Testis (tissue), 2 donors: ENCODE measurements at regions not wholly inside any gene's neighbourhood (a gene's known extent, or its start where the extent isn't known, plus 50 kb on each side); places are given as distances from the start of the nearest gene placed in this dataset.

Experiments
- DNase-seq: peaks from one replicate; pipeline ENCODE4 v3.0.0-alpha.2; 2019
- H3K27ac ChIP-seq, 2 donors: fragments of 200-600 bp; sonication (generic); one replicate each; pipeline ENCODE4 v1.5.1; 2019
- H3K27me3 ChIP-seq: fragments of 200-600 bp; sonication (generic); one replicate; pipeline ENCODE4 v1.5.1; 2019
- H3K36me3 ChIP-seq: fragments of 200-600 bp; sonication (generic); one replicate; pipeline ENCODE4 v1.5.1; 2017; ENCODE audit warnings: low read depth; ENCODE audit errors: missing control alignments
- H3K4me1 ChIP-seq: fragments of 200-600 bp; sonication (generic); one replicate; pipeline ENCODE4 v1.5.1; 2019
- H3K4me3 ChIP-seq, 2 donors: fragments of 200-600 bp; sonication (generic); one replicate each; pipeline ENCODE4 v1.5.1; 2017 to 2019
- H3K9me3 ChIP-seq: fragments of 200-600 bp; sonication (generic); one replicate; pipeline ENCODE4 v1.5.1; 2017
- POLR2A ChIP-seq: fragments of 450-650 bp; IDR thresholded peaks from one replicate; pipeline ENCODE4 v1.6.1; 2017; ENCODE audit warnings: antibody characterized with exemption, mild to moderate bottlenecking, moderate library complexity
- WGBS, 2 donors: methylation state at CpG; one replicate each; pipeline ENCODE4 v1.1.5; 2018; 5-methylcytosine and 5-hydroxymethylcytosine counted together
- intact Hi-C: fragments of 100-400 bp; cut with DNase I; formaldehyde crosslinking; loops from one replicate; pipeline ENCODE4 v1.15.1; 2023; ENCODE audit warnings: low total_unique reads
- TF ChIP-seq, protein P1 (sequence below), 3 experiments: fragments of 450-650 bp in 2 of 3; fragments of 200-600 bp in 1 of 3; sonication (generic) in 1 of 3; IDR thresholded peaks; one replicate each; pipeline ENCODE4 v1.5.1; 2016 to 2019; ENCODE audit warnings: antibody characterized with exemption in 3 of 3, mild to moderate bottlenecking in 2 of 3, moderate library complexity in 1 of 3

DNA sequence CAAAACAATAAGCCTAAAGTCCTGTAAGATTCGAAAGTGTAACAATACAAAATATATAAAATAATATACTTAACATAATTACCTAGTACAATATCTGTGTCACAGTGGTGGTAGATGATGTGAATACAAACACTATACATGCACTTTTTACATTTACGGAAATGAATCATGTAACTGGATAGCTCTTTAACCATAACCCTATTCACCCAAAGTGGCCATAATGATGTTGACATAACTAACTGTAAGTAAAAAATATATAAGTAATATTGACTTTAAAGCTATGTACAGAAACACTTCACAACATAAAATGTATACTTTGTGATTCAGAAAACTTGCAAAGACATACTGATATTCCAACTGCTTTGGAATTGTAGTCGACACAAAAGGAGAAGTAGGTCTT is 616.9 kb upstream of the SLC8A1 start:
- WGBS, 2 donors: 88 to 91% methylated on average over 3 of the region's 3 CpGs
- Histone ChIP-seq H3K9me3 (no peaks in the 10 kb centered on the region), H3K4me3 (no peak overlapping the region), H3K4me1 (no peaks in the 10 kb centered on the region), H3K27ac (no peak overlapping the region), H3K36me3 (no peaks in the 10 kb centered on the region), H3K27me3 (no peaks in the 10 kb centered on the region)
- TF ChIP-seq, protein P1, sequence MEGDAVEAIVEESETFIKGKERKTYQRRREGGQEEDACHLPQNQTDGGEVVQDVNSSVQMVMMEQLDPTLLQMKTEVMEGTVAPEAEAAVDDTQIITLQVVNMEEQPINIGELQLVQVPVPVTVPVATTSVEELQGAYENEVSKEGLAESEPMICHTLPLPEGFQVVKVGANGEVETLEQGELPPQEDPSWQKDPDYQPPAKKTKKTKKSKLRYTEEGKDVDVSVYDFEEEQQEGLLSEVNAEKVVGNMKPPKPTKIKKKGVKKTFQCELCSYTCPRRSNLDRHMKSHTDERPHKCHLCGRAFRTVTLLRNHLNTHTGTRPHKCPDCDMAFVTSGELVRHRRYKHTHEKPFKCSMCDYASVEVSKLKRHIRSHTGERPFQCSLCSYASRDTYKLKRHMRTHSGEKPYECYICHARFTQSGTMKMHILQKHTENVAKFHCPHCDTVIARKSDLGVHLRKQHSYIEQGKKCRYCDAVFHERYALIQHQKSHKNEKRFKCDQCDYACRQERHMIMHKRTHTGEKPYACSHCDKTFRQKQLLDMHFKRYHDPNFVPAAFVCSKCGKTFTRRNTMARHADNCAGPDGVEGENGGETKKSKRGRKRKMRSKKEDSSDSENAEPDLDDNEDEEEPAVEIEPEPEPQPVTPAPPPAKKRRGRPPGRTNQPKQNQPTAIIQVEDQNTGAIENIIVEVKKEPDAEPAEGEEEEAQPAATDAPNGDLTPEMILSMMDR (IDR thresholded peaks at IDR 0.05): no peak
- no peak for TF ChIP-seq POLR2A
- intact Hi-C loops: no loop called here
- DNase-seq: no peak

GRCh38 chr2:41078341-41078740 is 626.5 kb upstream of the SLC8A1 start:
- intact Hi-C loops: no loop called here
- no peaks in the 10 kb centered on the region for H3K4me1 ChIP-seq
- no peak for DNase-seq
- no peak overlapping the region for H3K27ac ChIP-seq
- no peak overlapping the region for H3K4me3 ChIP-seq
- TF ChIP-seq, protein P1 (IDR thresholded peaks at IDR 0.05): no peak
- TF ChIP-seq POLR2A: no peak
- no peaks in the 10 kb centered on the region for H3K27me3 ChIP-seq
- H3K36me3 ChIP-seq: no peaks in the 10 kb centered on the region
- 82 to 85% methylated on average over 1 of the region's 1 CpG for WGBS, 2 donors
- no peaks in the 10 kb centered on the region for H3K9me3 ChIP-seq

DNA sequence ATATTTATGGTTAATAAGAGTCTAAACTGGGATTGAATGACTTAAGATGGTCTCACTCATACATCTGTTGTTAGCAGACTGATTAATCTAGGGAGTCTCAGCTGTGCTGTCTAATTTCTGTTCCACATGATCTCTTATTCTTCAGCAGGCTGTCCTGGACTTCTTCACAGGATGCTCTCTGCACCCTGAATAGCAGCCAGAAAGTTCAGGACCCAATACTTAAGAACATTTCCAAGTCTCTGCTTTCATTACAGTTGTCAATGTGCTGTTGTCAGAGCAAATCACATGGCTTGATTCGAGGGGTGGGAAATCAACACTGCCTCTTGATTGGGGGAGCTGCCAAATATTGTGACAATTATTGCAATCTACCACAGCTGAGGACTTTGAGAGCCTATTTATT is 627.1 kb upstream of the SLC8A1 start:
- Histone ChIP-seq H3K4me3 (no peak overlapping the region), H3K9me3 (no peaks in the 10 kb centered on the region), H3K4me1 (no peaks in the 10 kb centered on the region), H3K27me3 (no peaks in the 10 kb centered on the region), H3K36me3 (no peaks in the 10 kb centered on the region), H3K27ac (no peak overlapping the region)
- TF ChIP-seq, protein P1 (IDR thresholded peaks at IDR 0.05): no peak
- no peak for TF ChIP-seq POLR2A
- intact Hi-C loops: no loop called here
- WGBS, 2 donors: 48 to 55% methylated on average over 1 of the region's 1 CpG
- DNase-seq: no peak

- Histone ChIP-seq H3K27me3 (no peaks in the 10 kb centered on the region), H3K36me3 (no peaks in the 10 kb centered on the region), H3K4me1 (no peaks in the 10 kb centered on the region), H3K27ac (no peak overlapping the region), H3K9me3 (no peaks in the 10 kb centered on the region), H3K4me3 (no peak overlapping the region)
- no peak for DNase-seq
- intact Hi-C loops: no loop called here
- TF ChIP-seq, protein P1 (IDR thresholded peaks at IDR 0.05): no peak
- TF ChIP-seq POLR2A: no peak
- WGBS, 2 donors: 70 to 80% methylated on average over 3 of the region's 3 CpGs
These were observed 632.4 kb upstream of the SLC8A1 start for GRCh38 chr2:41084321-41084720.

DNA sequence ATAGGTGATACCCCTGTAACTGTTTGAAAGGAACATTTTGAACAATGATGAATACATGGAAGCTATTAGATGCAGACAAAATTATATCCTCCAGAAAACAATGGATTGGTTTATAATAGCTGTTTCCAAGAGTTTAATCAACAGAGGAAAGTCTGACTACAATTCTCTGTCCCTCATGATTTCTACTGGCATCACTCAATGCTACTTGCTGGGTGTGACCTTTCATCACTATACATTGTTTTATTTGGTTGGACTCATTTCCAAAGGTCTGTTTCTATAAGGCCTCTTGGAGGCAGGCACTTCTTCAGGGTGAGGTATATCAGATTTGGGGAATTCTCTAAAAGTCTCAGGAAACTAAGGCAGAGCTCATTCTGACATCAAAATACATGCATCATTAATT is 636.1 kb upstream of the SLC8A1 start:
- no peak for DNase-seq
- H3K9me3 ChIP-seq: no peaks in the 10 kb centered on the region
- intact Hi-C loops: no loop called here
- no peak for TF ChIP-seq POLR2A
- TF ChIP-seq, protein P1 (IDR thresholded peaks at IDR 0.05): no peak
- no peak overlapping the region for H3K27ac ChIP-seq
- H3K4me1 ChIP-seq: no peaks in the 10 kb centered on the region
- H3K36me3 ChIP-seq: no peaks in the 10 kb centered on the region
- H3K27me3 ChIP-seq: no peaks in the 10 kb centered on the region
- H3K4me3 ChIP-seq: no peak overlapping the region
